GM12878 (cell line): ENCODE measurements at regions not wholly inside any gene's neighbourhood (a gene's known extent, or its start where the extent isn't known, plus 50 kb on each side); places are given as distances from the start of the nearest gene placed in this dataset.

ENCODE experiments used
- ATAC-seq: fragments of 200-7000 bp; cut with Tn5 transposase; 3 replicates; pipeline ENCODE4 v1.9.1; 2020; ENCODE audit warnings: mild to moderate bottlenecking, moderate library complexity
- BruUV-seq: library from RNA; stranded (reverse); fragments of 400-500 nt; replicated peaks from 2 replicates; lab custom pipeline; 2021; lab: Mats Ljungman, UMichigan
- CTCF ChIA-PET: fragments of 300-600 bp; sonication (Branson Sonifier 250); formaldehyde crosslinking; extraction: SDS; loops from one replicate; lab custom pipeline; 2021; ENCODE audit warnings: inconsistent platforms; lab: Yijun Ruan, JAX
- POLR2A ChIA-PET: fragments of 350-600 bp; formaldehyde crosslinking; extraction: SDS; loops from one replicate; lab custom pipeline; 2021; ENCODE audit warnings: inconsistent platforms; lab: Charles Lee
- RAD21 ChIA-PET: fragments of 300-600 bp; sonication (Branson Sonifier 250); formaldehyde crosslinking; loops from one replicate; lab custom pipeline; 2023; ENCODE audit warnings: antibody characterized with exemption; ENCODE audit not compliant: unreplicated experiment; lab: Charles Lee
- SMC1A ChIA-PET: fragments of 300-600 bp; sonication (Branson Sonifier 250); formaldehyde crosslinking; loops from one replicate; lab custom pipeline; 2023; ENCODE audit not compliant: unreplicated experiment, uncharacterized antibody; lab: Charles Lee
- DNase-seq: peaks from one replicate; pipeline ENCODE4 v3.0.0-alpha.2; 2011; ENCODE audit warnings: low read depth, low spot score
- FAIRE-seq: peaks from 3 replicates; lab custom pipeline; 2011; peaks lifted over from hg19 to GRCh38; lab: Jason Lieb, UNC
- H2AFZ ChIP-seq: 2 replicates; pipeline ENCODE4 v1.6.0; 2011; ENCODE audit warnings: low read depth, low read length, control low read depth; ENCODE audit not compliant: control insufficient read depth
- H3K27ac ChIP-seq: 2 replicates; pipeline ENCODE4 v1.5.1; 2011; ENCODE audit warnings: control low read depth; ENCODE audit not compliant: control insufficient read depth, insufficient read depth
- H3K27me3 ChIP-seq, 2 experiments: replicated peaks in 1 of 2; 2 replicates each; pipeline versions ENCODE4 v1.6.0 to v1.6.1; 2011; ENCODE audit warnings: low read length in 1 of 2; ENCODE audit not compliant: control insufficient read depth in 2 of 2, insufficient read depth in 2 of 2
- H3K36me3 ChIP-seq, 2 experiments: 2 replicates each; pipeline ENCODE4 v1.5.1; 2011; ENCODE audit warnings: low read length in 1 of 2; ENCODE audit not compliant: control insufficient read depth in 2 of 2, insufficient read depth in 2 of 2
- H3K4me1 ChIP-seq: 2 replicates; pipeline ENCODE4 v1.6.1; 2011; ENCODE audit warnings: mild to moderate bottlenecking, low read length, moderate library complexity, mixed read lengths; ENCODE audit not compliant: control insufficient read depth, insufficient read depth
- H3K4me2 ChIP-seq: 2 replicates; pipeline ENCODE4 v1.6.0; 2011; ENCODE audit warnings: control low read depth; ENCODE audit not compliant: control insufficient read depth, insufficient read depth
- H3K4me3 ChIP-seq: fragments of 200-600 bp; sonication (generic); 2 replicates; pipeline ENCODE4 v1.5.1; 2016
- H3K79me2 ChIP-seq: 2 replicates; pipeline ENCODE4 v1.6.0; 2011; ENCODE audit warnings: low read length; ENCODE audit not compliant: control insufficient read depth, insufficient read depth
- H3K9ac ChIP-seq: 2 replicates; pipeline ENCODE4 v1.8.0; 2011; ENCODE audit warnings: low read length, control low read depth, mixed read lengths; ENCODE audit not compliant: control insufficient read depth, insufficient read depth
- H3K9me3 ChIP-seq: replicated peaks from 3 replicates; pipeline ENCODE4 v1.5.1; 2011; ENCODE audit warnings: mild to moderate bottlenecking, low read length; ENCODE audit not compliant: control insufficient read depth, insufficient read depth
- H4K20me1 ChIP-seq: 2 replicates; pipeline ENCODE4 v1.6.0; 2011; ENCODE audit not compliant: control insufficient read depth, insufficient read depth
- BCL11A ChIP-seq: IDR thresholded peaks from 2 replicates; pipeline ENCODE4 v1.6.1; 2011; ENCODE audit warnings: low read depth, low read length
- IKZF2 ChIP-seq, 2 experiments: fragments of 450-650 bp; IDR thresholded peaks; 2 replicates each; pipeline ENCODE4 v1.6.1; 2017; ENCODE audit warnings: mild to moderate bottlenecking in 2 of 2, moderate library complexity in 2 of 2
- LARP7 ChIP-seq: fragments of 450-650 bp; IDR thresholded peaks from 2 replicates; pipeline ENCODE4 v1.6.1; 2017; ENCODE audit warnings: mild to moderate bottlenecking
- MYC ChIP-seq: IDR thresholded peaks from 2 replicates; pipeline ENCODE4 v1.6.1; 2011; ENCODE audit warnings: mild to moderate bottlenecking, low read length, moderate library complexity, inconsistent platforms; ENCODE audit not compliant: insufficient read depth, insufficient replicate concordance, insufficient read length, severe bottlenecking
- NBN ChIP-seq: fragments of 450-650 bp; IDR thresholded peaks from 2 replicates; pipeline ENCODE4 v1.6.1; 2016
- PAX8 ChIP-seq: fragments of 450-650 bp; IDR thresholded peaks from 2 replicates; pipeline ENCODE4 v1.6.1; 2017; ENCODE audit warnings: mild to moderate bottlenecking, moderate library complexity
- PBX3 ChIP-seq: IDR thresholded peaks from 2 replicates; pipeline ENCODE4 v1.6.1; 2011; ENCODE audit warnings: mild to moderate bottlenecking, low read depth, low read length, moderate library complexity; ENCODE audit not compliant: insufficient replicate concordance
- RAD21 ChIP-seq: IDR thresholded peaks from 2 replicates; pipeline ENCODE4 v1.6.1; 2011; ENCODE audit warnings: mild to moderate bottlenecking, low read depth, low read length, moderate library complexity; ENCODE audit not compliant: insufficient read depth
- RUNX3 ChIP-seq: IDR thresholded peaks from 2 replicates; pipeline ENCODE4 v1.6.1; 2012; ENCODE audit warnings: low read length, inconsistent platforms
- ZZZ3 ChIP-seq: IDR thresholded peaks from 2 replicates; pipeline ENCODE4 v1.6.1; 2011; ENCODE audit warnings: low read depth; ENCODE audit not compliant: control insufficient read depth, insufficient read length
- WGBS: methylation state at CpG from one replicate; pipeline ENCODE4 v1.1.6; 2016; ENCODE audit warnings: low lambda C conversion rate; ENCODE audit not compliant: insufficient replicate concordance, insufficient coverage; ENCODE audit errors: missing lambda C conversion rate; 5-methylcytosine and 5-hydroxymethylcytosine counted together
- in situ Hi-C: fragments of 300-500 bp; cut with MboI; formaldehyde crosslinking; loops from 9 replicates; pipeline ENCODE4 v1.14.3; 2018; ENCODE audit warnings: mixed read lengths
- intact Hi-C: fragments of 100-400 bp; cut with micrococcal nuclease; formaldehyde crosslinking; loops from one replicate; pipeline ENCODE4 v1.14.2; 2022; ENCODE audit not compliant: unreplicated experiment
- TF ChIP-seq, protein P1 (sequence below): fragments of 450-650 bp; conservative IDR thresholded peaks from 2 replicates; pipeline ENCODE4 v1.6.1; 2017; ENCODE audit warnings: mild to moderate bottlenecking, moderate library complexity
- TF ChIP-seq, protein P2 (sequence below): IDR thresholded peaks from 2 replicates; pipeline ENCODE4 v1.6.1; 2012; ENCODE audit warnings: low read depth, low read length, improper control_type of control experiment
- TF ChIP-seq, protein P3 (sequence below): fragments of 450-650 bp; IDR thresholded peaks from 2 replicates; pipeline ENCODE4 v1.6.1; 2017; ENCODE audit warnings: mild to moderate bottlenecking

GRCh38 chr13:34777089-34777913 is 164.8 kb upstream of the NBEA start (continued):
- TF ChIP-seq, protein P1, sequence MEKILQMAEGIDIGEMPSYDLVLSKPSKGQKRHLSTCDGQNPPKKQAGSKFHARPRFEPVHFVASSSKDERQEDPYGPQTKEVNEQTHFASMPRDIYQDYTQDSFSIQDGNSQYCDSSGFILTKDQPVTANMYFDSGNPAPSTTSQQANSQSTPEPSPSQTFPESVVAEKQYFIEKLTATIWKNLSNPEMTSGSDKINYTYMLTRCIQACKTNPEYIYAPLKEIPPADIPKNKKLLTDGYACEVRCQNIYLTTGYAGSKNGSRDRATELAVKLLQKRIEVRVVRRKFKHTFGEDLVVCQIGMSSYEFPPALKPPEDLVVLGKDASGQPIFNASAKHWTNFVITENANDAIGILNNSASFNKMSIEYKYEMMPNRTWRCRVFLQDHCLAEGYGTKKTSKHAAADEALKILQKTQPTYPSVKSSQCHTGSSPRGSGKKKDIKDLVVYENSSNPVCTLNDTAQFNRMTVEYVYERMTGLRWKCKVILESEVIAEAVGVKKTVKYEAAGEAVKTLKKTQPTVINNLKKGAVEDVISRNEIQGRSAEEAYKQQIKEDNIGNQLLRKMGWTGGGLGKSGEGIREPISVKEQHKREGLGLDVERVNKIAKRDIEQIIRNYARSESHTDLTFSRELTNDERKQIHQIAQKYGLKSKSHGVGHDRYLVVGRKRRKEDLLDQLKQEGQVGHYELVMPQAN: no peak
- TF ChIP-seq BCL11A (no peak), PBX3 (no peak), IKZF2 (IDR thresholded peaks at IDR 0.05) (no peak)

GRCh38 chr13:34777914-34778303 is 164.2 kb upstream of the NBEA start:
- POLR2A ChIA-PET: no interaction called here
- 77% methylated on average over 5 of the region's 5 CpGs for WGBS

More at GRCh38 chr13:34777914-34778303, 164.2 kb upstream of the NBEA start:
- Histone ChIP-seq H3K4me2 (no peak overlapping the region), H3K36me3 (no peaks in the 10 kb centered on the region), H3K4me1 (no peaks in the 10 kb centered on the region), H2AFZ (no peak overlapping the region), H3K9me3 (no peaks in the 10 kb centered on the region), H3K9ac (no peak overlapping the region), H3K27ac (no peak overlapping the region), H4K20me1 (no peaks in the 10 kb centered on the region), H3K4me3 (no peak overlapping the region), H3K27me3 (no peaks in the 10 kb centered on the region), H3K79me2 (no peaks in the 10 kb centered on the region)
- no TSS peak for BruUV-seq
- no peak for ATAC-seq
- CTCF ChIA-PET: no interaction called here
- intact Hi-C loops: no loop called here
- FAIRE-seq: no peak
- in situ Hi-C loops: loop anchor here (5.0 kb wide), 1 partner anchor 51 kb away; no protein-coding TSS in a partner anchor
- no peak for DNase-seq
- RAD21 ChIA-PET: no interaction called here
- SMC1A ChIA-PET: no interaction called here
- no peak for TF ChIP-seq ZZZ3
- TF ChIP-seq MYC: no peak
- TF ChIP-seq RAD21: no peak
- TF ChIP-seq PAX8: no peak
- TF ChIP-seq LARP7: no peak
- TF ChIP-seq, protein P2, sequence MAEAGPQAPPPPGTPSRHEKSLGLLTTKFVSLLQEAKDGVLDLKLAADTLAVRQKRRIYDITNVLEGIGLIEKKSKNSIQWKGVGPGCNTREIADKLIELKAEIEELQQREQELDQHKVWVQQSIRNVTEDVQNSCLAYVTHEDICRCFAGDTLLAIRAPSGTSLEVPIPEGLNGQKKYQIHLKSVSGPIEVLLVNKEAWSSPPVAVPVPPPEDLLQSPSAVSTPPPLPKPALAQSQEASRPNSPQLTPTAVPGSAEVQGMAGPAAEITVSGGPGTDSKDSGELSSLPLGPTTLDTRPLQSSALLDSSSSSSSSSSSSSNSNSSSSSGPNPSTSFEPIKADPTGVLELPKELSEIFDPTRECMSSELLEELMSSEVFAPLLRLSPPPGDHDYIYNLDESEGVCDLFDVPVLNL: no peak
- TF ChIP-seq, protein P3, sequence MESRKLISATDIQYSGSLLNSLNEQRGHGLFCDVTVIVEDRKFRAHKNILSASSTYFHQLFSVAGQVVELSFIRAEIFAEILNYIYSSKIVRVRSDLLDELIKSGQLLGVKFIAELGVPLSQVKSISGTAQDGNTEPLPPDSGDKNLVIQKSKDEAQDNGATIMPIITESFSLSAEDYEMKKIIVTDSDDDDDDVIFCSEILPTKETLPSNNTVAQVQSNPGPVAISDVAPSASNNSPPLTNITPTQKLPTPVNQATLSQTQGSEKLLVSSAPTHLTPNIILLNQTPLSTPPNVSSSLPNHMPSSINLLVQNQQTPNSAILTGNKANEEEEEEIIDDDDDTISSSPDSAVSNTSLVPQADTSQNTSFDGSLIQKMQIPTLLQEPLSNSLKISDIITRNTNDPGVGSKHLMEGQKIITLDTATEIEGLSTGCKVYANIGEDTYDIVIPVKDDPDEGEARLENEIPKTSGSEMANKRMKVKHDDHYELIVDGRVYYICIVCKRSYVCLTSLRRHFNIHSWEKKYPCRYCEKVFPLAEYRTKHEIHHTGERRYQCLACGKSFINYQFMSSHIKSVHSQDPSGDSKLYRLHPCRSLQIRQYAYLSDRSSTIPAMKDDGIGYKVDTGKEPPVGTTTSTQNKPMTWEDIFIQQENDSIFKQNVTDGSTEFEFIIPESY: no peak
- TF ChIP-seq RUNX3: no peak
- no peak for TF ChIP-seq NBN
- TF ChIP-seq, all 136 proteins: peak for 0
